LNCAP (cell line): ENCODE measurements at regions not wholly inside any gene's neighbourhood (a gene's known extent, or its start where the extent isn't known, plus 50 kb on each side); places are given as distances from the start of the nearest gene placed in this dataset.

Source experiments
- TF ChIP-seq, protein P1 (sequence below): fragments of 450-650 bp; IDR thresholded peaks from 2 replicates; pipeline ENCODE4 v1.5.1; 2017; ENCODE audit warnings: mild to moderate bottlenecking

DNA sequence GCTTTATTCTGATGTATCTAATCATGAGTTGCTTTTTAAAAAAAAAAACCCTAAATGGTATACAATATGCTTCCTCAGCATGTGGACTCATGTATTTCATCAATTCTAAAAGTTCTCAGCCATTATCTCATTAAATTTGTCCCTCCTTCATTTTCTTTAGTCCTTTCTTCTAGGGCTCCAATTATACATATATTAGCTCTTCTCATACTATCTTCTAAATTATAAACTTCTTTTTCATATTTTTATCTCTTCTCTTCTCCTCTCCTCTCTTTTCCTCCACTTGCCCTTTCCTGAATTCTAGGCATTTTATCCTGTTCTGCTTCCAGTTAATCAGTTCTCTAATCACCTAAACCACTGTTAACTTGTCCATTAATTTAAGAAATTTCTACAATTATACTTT lies 55.0 kb upstream of the IL33 start:
- TF ChIP-seq, protein P1, sequence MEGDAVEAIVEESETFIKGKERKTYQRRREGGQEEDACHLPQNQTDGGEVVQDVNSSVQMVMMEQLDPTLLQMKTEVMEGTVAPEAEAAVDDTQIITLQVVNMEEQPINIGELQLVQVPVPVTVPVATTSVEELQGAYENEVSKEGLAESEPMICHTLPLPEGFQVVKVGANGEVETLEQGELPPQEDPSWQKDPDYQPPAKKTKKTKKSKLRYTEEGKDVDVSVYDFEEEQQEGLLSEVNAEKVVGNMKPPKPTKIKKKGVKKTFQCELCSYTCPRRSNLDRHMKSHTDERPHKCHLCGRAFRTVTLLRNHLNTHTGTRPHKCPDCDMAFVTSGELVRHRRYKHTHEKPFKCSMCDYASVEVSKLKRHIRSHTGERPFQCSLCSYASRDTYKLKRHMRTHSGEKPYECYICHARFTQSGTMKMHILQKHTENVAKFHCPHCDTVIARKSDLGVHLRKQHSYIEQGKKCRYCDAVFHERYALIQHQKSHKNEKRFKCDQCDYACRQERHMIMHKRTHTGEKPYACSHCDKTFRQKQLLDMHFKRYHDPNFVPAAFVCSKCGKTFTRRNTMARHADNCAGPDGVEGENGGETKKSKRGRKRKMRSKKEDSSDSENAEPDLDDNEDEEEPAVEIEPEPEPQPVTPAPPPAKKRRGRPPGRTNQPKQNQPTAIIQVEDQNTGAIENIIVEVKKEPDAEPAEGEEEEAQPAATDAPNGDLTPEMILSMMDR = no peak

DNA sequence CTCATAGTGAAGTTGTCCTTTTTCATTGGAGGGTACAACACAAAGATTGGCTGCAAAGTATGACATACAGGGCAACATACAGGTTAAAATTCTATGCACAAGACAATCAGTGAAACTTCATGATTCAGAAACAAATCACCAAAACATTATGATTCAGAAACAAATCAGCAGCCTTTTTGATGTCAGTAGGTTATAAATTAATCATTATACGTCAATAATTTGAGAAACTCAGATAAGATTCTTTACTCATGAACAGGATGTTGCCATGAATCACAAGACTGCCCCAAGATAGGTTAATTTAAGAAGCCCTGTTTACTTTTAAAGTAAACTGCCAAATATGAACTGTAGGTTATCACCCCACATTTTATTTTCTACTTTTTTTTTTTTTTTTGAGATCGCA lies 62.2 kb upstream of the IL33 start:
- TF ChIP-seq, protein P1 = no peak

DNA sequence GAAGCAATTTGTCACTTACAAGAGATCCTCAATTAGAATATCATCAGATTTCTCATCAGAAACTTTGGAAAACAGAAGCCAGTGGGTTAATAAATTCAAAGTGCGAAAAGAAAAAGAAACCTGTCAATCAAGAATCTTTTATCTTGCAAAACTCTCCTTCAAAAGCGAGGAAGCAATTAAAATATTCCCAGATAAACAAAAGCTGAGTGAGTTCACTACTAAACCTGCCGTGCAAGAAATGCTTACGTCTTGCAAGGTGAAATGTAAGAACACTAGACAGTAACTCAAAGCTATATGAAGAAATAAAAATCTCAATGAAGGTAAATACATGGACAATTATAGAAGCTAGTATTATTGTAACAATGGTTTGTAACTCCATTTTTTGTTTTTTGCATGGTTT lies 62.8 kb upstream of the IL33 start:
- TF ChIP-seq, protein P1 = no peak

DNA sequence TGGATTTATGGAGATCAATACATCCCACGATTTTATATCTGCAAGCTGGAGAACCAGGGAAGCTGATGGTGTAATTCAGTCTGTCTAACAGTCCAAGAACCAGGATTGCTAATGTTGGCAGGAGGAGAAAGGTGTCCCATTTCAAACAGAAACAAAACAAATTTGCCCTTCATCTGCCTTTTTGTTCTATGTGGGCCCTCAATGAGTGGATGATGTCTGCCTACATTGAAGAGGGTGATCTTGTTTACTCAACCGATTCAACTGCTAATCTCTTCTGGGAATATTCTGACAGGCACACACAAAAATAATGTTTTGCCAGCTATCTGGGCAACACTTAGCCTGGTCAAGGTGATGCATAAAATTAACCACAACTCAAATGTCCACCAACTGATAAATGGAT lies 65.1 kb upstream of the IL33 start:
- TF ChIP-seq, protein P1 = no peak

DNA sequence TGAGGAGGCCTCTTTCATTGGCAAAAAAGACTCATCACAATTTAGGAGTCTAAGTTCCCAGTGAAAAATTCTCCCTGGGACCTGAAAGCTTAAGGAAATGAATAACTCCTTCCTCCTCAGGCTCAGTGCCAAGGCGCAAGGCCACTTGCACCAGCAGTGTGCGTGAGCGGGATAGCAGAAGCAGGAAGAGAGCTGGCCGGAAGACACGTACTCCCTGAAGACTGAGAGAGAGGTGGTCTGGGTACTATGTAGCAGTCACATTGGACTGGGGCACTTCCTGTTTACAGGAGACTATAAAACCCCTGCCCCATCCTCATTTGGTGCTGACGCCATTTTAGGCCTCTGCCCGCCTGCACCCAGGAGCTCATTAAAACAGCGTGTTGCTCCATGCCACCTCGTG lies 66.3 kb upstream of the IL33 start:
- TF ChIP-seq, protein P1 = no peak

DNA sequence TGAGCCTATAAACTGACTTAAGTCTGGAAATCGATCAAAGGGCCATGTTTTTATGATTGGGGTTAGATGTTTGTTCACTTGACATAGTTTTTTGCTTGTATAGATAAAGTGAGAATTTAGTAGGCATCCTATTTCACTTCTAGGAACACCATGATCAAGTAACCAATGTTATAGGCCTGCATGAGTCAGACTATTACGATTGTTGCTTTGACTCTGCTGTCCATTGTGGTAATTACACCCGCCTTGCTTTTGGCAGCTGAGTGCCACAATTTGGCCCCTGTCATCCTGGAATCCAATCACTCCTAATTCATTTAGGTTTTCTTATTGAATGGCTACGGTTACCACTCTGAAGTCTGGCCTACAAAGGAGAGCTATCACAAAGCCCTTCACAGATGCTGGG lies 67.8 kb upstream of the IL33 start:
- TF ChIP-seq, protein P1 = no peak

DNA sequence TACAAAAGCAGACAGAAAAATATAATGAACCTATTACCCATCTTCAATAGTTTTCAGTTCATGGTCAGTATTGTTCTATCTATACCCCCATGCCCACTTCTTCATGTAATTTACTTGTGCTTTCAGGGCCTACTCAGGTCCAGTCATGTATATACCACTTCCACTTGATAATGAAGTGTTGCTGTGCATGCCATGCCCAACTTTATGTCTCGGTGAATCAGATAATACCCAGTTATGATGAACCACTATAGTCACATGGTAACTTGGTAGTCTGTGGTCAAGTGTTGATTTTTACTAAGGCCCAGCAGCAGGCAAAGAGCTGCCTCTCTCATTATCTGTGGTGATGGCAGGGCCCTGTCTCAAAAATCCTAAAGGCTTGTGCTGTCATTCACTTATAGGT lies 70.7 kb upstream of the IL33 start:
- TF ChIP-seq, protein P1 = no peak

DNA sequence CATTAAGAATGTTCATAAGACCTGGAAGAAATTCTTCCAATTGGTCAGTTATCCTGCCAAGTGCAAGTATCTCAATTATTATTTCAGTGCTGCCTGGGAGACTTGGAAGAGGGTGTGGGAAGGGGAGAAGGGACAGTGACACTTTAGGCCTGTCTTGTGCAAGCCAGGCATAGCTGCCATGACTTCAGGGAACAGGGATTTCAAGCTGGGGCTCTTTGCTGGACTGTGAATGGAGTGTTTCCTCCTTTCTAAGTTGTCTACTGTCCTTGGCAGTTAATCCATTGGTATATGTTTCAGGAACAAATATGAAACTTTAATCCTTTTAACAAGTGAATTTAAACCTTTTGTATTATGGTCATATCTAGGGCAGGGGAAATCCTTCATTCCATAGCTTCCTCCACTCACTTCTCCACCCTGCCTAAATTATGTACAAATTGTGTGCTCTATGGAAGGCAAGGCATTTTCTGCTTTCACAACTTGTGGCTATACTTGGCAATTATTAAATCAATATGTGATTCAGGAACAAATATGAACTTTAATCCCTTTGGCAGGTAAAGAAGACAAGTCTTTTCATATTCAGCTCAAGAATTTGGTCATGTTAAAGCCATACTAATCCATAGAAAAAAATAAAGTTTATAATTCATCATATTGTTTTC lies 72.7 kb upstream of the IL33 start:
- TF ChIP-seq, protein P1 = no peak
